AG10803 (cell line): ENCODE measurements at regions not wholly inside any gene's neighbourhood (a gene's known extent, or its start where the extent isn't known, plus 50 kb on each side); places are given as distances from the start of the nearest gene placed in this dataset.

ENCODE experiments used
- DNase-seq: peaks from one replicate; pipeline ENCODE4 v3.0.0; 2010; ENCODE audit warnings: low read depth
- H3K4me3 ChIP-seq: 2 replicates; pipeline ENCODE4 v1.5.1; 2011; ENCODE audit warnings: mild to moderate bottlenecking, low read length, control low read depth
- TF ChIP-seq, protein P1 (sequence below): conservative IDR thresholded peaks from 2 replicates; pipeline ENCODE4 v1.5.1; 2011; ENCODE audit warnings: mild to moderate bottlenecking, low read length, control low read depth, inconsistent platforms

DNA sequence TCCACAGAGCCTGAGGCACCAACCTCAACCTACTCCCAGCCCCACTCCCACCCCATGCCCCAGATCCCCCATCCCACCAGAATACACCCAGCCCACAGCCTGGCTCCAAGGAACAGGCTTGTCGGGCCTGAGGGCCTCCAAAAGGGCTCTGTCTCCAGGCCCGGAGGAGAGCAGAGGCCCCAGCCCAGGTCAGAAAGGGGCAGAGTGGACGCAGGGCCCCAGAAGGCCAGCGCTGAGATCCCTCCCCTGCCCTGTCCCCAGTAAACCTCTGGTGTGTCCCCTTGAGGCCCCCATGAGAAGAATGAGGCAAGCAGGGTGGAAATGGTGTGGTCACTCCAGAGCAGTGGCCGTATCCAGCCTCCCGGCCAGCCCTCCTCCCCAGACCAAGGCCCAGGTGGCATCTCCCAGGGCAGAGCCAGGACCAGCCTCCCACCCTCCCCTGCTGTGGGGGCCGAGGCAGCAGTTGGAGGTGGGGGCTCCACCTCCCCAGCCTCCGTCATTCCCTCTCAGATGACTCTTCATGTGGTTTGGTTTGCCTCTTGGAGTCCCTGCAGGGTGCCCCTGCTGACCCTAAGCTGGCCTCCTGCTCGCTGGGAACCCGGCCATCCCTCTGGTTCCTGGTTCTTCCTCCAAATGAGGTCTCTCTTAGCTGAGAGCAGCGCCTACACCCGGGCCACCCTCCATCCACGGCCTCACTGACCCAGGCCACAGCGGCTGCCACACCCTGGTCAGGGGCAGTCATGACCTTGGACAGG, 195.0 kb downstream of the IGLL1 start:
- TF ChIP-seq, protein P1, sequence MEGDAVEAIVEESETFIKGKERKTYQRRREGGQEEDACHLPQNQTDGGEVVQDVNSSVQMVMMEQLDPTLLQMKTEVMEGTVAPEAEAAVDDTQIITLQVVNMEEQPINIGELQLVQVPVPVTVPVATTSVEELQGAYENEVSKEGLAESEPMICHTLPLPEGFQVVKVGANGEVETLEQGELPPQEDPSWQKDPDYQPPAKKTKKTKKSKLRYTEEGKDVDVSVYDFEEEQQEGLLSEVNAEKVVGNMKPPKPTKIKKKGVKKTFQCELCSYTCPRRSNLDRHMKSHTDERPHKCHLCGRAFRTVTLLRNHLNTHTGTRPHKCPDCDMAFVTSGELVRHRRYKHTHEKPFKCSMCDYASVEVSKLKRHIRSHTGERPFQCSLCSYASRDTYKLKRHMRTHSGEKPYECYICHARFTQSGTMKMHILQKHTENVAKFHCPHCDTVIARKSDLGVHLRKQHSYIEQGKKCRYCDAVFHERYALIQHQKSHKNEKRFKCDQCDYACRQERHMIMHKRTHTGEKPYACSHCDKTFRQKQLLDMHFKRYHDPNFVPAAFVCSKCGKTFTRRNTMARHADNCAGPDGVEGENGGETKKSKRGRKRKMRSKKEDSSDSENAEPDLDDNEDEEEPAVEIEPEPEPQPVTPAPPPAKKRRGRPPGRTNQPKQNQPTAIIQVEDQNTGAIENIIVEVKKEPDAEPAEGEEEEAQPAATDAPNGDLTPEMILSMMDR: no peak
- DNase-seq: no peak
- no peak overlapping the region for H3K4me3 ChIP-seq

DNA sequence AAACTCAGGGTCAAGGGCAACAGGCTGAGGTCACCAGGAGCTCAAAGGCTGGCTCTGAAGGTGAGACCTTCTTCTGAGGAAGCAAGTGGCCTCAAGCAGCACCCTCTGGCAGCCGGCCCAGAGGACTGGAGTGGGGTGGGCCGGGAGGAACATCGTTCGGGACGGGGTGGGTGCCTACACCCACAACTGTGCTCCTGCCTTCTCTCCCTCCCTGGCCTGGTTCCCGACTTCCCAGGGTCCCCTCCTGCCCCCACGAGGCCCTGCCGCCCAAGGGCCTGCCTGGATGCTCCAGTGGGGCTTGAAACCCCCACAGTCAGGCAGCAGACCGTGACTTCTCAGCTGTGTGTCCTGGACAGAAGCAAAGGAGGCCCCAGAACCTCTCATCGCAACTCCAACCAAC, 195.7 kb downstream of the IGLL1 start:
- TF ChIP-seq, protein P1: no peak
- no peak for DNase-seq
- H3K4me3 ChIP-seq: no peak overlapping the region

DNA sequence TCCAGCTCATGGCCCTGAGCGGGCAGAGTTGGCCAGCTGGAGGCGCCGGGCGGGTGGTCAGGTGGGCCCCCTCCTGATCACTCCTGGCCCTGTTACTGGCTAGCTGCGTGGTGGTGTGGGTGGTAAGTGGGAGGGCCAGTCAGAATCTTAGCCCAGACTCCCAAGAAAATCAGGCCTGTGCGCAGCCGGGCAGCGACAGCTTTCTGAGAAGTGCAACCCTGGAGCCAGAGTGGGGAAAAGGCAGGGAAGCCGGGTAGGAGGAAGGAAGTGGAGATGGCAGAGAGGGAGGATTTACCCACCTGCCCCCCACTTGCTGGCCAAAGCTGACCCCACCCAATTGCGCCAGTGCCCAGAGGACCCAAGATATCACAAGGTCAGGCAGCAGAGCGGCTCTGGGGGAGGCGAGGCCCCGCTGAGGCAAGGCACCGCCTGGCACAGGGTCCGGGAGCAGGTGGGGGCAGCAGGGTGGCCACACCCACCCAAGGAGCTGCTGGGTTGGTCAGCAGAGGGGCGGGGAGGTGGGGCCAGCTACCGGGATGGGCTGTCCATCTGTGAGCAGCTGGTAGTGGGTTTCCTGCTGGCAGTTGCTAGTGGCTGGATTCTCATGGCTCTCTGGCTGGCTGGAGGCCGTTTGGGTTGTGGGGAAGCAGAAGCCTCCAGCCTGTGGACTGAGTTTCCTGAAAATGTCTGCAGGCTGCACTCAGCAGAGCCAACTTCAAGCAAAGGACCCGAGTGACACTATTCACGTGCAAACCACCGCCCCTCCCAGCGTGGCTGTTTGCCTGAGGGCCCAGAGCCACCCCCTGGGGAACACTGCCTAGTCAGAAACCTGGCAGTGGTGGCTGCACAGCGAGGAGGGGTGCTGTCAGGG, 196.4 kb downstream of the IGLL1 start:
- DNase-seq: no peak
- H3K4me3 ChIP-seq: no peak overlapping the region
- TF ChIP-seq, protein P1: no peak

DNA sequence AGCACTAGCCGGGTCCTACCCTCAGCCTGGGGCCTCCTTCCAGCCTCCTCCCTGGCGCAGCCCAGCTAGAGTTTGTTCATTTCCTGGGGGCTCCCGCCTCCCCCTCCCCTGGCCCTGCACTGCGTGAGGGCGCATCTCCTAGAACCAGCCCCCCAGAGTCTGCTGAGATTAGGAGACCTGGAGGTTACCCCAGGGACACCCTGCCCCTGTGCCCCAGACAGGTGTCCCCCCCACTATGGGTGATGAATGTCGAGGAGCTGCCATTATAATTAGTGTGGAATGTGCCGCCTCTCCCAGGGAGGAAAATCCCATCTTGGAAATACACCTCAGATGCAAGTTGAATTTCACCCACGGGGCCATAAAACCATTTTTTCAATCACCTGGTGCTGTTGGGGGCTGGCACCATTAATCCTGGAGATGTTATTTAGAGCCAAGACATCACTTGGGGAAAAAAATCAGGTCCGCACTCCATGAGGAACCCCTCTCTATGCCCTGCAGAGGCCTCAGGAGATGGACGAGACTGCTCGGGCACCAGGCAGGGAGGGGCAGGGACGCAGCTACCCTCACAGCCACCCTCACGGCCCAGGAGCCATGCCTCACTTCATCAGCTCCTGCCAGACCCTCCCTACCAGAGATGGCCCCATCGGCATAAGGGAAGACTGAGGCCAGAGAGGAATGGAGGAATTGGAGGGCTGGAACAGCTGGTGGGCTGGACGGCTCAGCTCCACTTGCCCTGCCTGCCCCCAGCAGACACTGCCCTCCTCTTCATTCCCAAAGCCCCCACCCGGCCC, 197.5 kb downstream of the IGLL1 start:
- no peak for DNase-seq
- no peak overlapping the region for H3K4me3 ChIP-seq
- TF ChIP-seq, protein P1: no peak

DNA sequence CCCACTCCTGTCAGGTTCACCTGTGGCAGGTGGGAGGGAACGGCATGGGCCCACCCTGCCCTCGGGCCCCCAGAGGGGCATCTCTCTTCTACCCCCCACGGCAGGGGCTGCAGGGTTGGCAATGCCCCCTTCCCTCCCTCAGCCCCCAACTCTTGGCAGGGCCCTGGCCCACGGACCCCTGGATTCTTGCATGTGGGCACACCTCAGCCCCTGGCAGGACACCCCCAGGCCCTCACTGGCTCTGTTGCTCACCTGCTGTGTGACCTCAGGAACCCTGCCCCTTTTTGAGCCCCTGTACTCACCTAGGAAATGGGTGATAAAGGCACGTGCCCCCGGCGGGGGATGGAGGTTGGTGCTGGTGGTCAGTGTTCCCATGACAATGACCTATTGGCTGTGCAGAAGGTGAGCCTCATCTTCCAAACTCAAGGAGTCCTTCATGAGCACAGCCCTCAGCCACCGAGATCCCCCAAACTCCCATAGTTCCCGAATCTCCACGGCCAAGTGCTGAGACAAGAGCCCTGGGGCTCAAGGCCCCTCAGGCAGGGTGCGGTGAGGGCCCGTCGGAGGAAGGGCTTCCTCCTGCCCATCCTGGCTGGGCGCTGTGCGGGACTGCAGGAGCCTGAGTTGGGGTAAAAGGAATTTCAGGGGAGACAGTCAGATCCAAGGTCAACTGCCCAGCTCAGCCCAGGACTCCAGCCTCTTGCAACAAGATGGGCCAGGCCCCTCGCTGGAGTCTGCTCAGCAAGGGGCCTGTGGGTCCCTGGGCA, 198.2 kb downstream of the IGLL1 start:
- TF ChIP-seq, protein P1: no peak
- no peak for DNase-seq
- no peak overlapping the region for H3K4me3 ChIP-seq

DNA sequence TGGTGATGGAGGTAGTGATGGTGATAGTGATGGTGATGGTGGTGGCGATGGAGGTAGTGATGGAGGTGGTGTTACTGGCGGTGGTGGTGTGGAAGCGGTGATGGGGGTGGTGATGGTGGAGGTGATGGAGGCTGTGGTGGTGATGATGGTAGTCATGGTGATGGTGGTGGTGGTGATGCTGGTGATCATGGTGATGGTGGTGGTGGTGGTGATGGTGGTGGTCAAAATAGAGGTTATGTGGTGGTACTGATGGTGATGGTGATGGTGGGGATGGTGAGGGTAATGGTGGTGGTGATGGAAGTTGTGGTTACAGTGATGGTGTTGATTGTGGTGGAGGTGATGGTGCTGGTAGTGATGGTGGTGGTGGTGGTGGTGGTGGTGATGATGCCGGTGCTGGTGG, 199.2 kb downstream of the IGLL1 start:
- H3K4me3 ChIP-seq: no peak overlapping the region
- DNase-seq: no peak
- TF ChIP-seq, protein P1: no peak
